NCI-H1105 (cell line): ENCODE measurements at regions not wholly inside any gene's neighbourhood (a gene's known extent, or its start where the extent isn't known, plus 50 kb on each side); places are given as distances from the start of the nearest gene placed in this dataset.
"Not testable (repeated sequence)": the region's sequence is repeated elsewhere in the genome, so short reads cannot be mapped to it uniquely, and the experiment has no call there.

Experiments
- DNase-seq: peaks from one replicate; lab custom pipeline; 2025; lab: John Stamatoyannopoulos, UW

DNA sequence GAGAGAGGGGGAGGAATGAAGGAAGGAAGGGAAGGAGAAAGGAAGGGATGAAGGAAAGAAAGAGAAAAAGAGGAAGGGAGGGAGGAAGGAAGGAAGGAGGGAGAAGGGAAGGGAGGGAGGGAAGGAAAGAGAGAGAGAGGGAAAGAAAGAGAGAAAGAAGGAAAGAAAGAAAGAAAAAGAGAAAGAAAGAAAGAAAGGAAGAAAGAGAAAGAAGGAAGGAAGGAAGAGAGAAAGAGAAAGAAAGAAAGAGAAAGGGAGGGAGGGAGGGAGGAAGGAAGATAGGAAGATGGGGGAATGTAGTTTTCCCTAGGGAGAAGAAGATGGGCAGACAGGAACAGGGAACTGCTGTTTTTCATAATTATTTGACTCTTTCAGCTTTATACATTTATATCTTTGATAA is 115.1 kb upstream of the CXADR start:
- no peak for DNase-seq

DNA sequence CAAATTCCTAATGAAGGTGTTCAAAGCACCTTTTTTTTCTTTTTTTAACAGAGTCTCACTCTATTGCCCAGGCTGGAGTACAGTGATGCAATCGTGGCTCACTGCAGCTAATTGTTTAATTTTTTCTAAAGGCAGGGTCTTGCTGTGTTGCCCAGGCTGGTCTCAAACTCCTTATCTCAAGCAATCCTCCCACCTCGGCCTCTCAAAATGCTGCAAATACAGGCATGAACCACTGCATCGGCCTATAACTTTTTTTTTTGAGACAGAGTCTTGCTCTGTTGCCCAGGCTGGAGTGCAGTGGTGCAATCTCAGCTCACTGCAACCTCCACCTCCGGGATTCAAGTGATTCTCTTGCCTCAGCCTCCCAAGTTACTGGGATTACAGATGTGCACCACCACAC is 113.9 kb upstream of the CXADR start:
- not testable (repeated sequence) for DNase-seq

DNA sequence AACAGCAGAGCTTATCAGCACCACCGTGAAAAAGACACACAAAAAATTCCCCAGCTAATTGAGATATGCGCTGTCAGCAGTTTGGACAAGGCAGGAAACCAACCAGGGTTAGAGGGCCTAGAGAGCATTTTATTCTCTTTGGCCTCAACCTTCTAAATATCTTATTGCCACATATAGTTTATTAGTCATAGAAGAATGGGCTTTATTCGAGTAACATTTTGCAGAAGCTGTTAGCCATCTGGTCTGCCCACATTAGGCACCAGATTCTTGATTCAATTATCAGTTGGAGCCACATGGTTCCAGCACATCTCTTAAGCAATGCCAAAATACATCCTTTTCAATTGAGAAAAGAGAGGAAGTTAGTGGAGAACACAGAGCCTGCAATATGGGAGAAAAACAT is 109.9 kb upstream of the CXADR start:
- DNase-seq, result no peak

DNA sequence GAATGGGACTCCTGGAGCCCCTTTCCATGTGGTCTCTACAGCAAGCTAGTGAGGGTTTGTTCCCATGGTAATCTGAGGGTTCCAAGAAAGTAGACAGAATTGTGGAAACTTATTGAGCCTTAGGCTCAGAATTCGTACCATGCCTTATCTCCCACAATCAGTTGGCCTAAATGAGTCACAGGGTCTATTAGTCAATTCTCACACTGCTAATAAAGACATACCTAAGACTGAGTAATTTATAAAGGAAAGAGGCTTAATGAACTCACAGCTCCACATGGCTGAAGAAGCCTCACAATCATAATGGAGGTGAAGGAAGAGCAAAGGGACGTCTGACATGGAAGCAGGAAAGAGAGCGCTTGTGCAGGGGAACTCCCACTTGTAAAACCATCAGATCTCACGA is 106.6 kb upstream of the CXADR start:
- DNase-seq, result no peak

DNA sequence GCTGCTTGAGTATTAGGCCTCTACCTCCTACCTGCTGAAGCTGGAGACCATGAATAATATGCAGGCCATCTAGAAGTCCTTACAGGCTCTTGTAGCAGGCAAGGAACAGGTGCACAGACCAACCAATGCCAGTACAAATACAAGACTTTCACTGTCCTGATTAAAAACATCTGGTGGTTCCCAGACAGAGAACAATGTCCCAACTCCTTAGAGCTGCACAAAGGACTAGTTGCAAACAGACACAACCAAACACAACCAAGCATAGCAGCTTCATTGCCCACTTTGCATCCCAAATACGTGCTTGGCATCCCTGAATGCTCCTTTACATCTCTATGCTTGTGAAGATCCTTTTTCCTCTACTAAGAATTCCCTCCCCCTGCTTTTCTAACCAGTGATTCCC is 98.1 kb upstream of the CXADR start:
- no peak for DNase-seq

DNA sequence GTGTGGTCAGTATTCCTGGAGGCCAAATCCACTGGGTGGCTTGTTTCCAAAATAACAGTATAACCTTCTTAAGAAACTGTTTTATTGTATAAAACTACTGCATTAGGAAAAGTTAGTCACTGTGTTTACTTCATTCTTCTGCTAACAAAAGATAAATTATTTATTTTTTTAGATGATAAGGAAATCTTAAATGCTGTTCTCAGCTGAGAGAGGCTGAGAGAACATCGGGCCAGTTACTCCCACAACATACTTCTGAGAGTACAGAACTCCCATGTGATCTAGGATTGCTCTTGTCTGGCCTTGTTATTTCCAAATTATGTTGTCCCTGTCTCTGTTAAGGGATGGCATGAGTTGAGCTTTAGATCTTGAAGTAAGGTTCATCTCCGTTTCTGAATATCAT is 96.7 kb upstream of the CXADR start:
- DNase-seq, result no peak

DNA sequence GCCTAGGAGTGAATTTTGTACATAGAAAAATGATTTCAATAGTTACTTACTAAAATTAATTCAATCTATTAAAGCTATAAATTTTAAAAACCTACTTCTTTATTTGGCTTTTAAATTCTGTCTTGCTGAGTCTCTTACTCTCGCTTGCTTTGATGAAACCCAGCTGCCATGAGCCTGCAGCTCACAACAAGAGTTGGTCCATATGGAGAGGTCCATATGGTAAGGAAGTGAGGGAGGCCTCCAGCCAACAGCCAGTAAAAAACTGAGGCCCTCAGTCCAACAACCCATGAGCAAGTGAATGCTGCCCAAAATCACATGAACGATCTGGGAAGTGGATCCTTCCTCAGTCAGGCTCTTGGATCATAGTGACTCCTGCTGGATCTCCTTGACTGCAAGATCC is 89.9 kb upstream of the CXADR start:
- no peak for DNase-seq

DNA sequence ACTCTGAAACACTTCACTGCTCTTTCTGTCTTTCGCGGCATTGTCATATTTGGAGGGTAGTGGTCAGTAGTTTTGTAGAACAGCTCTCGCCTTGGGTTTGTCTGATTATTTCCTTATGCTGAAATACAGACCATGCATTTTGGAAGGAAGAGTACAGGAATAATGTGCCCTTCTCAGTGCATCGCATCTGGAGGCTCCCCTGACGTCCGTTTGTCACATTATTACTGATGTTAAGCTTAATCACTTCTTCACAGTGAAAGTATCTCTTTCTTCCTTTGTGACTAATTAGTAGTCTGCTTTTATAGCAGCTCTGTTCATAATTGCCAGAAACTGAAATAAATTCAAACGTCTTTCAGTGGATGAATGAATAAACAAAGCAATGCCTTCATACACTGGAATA is 85.7 kb upstream of the CXADR start:
- no peak for DNase-seq

DNA sequence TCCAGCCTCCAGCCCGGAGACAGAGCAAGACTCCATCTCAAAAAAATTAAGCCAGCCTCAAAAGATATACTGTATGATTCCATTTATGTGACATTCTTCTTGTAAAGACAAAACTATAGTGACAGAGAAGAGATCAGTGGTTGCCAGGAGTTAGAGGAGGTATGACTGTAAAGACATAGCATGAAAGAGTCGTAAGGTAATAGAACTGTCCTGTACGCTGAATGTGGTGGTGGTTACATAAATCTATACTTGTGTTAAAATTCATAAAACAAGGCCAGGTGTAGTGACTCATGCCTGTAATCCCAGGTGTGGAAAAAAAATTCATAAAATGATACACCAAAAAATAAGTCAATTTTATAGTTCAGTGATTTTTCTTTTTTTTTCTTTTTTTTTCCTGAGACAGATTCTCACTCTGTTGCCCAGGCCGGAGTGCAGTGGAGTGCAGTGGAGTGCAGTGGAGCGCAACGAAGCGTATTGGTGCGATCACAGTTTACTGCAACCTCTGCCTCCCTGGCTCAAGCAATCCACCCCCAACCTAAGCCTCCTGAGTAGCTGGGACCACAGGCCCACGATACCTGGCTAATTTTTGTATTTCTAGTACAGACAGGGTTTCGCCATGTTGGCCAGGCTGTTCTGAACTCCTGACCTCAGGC is 84.9 kb upstream of the CXADR start:
- no peak for DNase-seq

DNA sequence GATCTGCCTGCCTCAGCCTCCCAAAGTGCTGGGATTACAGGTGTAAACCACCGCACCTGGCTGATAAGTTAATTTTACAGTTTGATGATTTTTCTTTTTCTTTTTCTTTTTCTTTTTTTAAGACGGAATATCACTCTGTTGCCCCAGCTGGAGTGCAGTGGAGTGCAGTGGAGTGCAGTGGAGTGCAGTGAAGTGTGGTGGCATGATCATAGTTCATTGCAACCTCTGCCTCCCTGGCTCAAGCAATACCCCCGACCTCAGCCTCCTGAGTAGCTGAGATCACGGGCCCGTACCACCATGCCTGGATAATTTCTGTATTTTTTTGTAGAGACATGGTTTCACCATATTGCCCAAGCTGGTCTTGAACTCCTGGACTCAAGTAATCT is 84.4 kb upstream of the CXADR start:
- DNase-seq, result no peak

DNA sequence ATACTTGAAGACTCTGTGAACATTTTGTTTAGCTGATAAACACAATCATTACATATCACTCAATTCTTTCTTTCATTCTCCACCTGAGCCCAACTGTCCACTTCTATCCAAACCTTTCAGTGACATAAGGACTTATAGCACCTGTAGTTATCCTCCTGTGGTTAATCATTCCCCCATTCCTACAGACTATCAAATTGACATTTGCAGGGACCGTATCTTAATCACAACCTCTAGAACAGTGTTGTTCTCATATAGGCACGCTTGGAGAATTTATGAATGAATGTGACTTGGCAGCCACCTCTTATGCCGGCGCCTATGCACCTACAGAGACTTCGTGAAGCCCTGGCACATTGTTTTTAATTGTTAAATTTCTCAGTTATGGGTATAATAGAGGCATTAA is 83.9 kb upstream of the CXADR start:
- no peak for DNase-seq

DNA sequence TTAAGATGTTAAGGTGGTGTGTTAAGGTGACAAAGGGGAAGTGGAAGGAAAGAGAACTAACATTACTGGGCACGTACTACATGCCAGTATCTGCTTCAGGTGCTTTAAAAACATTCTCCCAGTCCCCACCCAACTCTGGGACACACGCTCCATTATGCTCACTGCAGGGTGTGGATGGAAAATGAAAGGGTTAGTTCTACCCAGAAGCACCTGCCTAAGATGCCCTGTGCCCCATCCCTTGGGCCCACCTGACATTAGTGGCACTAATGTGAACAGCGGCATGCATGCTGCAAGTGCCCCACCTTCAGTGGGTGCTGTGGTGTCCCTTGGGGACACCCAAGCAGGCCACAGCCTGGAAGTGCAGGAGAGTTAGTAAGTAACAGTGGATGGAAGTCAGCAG is 82.9 kb upstream of the CXADR start:
- DNase-seq, result no peak

DNA sequence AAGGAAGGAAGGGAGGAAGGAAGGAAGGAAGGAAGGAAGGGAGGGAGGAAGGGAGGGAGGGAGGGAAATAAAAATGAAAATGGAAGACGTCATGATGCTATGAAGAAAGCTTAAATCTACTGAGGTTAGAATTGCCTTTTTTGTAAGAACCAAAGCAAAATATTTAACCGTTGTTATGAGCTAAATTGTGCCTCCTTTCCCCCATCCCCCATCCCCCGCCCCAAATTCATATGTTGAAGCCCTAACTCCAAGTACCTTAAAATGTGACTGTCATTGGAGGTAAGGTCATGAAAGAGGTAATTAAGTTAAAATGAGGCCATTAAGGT is 80.1 kb upstream of the CXADR start:
- DNase-seq, result no peak

DNA sequence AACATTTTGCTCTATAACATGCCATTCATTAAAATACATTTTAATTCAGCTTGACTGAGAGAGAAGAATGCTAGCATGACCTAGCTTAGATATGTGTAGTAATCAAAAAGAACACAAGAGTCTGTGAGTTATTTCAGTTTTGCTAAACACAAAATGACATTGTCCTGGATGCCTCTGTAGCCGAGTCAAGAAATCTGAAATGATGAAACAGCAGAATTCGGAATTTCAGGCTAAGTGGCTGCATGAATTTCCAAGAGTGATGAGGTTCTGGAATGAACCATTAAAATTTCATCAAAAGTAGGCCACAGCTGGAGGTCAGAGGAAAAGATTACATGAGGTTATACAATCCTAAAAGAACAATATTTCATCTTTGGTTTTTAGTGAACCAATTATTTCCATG is 79.1 kb upstream of the CXADR start:
- DNase-seq, result no peak

DNA sequence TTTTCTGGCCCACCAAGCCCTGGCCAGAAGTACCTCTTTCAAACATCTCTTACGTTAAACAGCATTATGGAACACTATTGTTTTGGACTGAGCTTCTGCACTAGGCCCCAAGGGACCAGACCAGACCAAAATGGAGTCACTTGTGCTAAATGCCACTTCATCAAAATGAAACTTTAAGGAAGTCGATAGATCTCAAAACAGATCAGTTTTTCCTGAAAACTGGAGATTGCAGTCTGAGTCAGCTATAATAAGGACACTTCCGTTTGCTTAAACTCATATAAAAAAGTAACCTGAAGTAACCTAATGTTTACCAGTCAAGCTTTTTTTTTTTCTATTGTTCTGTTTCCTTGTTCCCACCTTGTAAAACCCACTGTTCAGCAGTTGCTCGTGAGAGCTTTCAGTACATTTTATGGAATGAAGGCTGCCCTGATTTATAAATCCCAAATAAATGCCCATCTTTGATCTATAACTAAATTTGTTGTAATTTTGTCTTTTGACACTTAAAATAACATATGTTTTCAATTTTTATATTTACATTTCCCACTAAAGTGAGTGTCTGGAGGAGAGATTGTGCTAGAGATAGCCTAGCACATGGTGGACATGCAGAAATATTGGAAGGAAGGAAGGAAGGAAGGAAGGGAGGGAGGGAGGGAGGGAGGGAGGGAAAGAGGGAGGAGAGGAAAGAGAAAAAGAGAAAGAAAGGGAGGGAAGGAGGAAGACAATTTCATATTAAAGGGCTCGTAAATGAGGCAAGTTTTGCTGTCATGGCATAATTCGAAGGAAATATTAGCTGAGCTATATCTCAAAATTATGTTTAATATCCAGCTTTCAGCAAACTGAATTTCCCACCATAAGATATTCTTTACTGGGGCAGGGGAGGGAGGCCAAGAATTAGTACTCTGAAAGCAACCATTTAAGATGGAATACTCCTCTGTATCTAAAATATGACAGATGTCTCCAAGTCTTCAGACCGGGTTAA is 77.0 kb upstream of the CXADR start:
- no peak for DNase-seq

DNA sequence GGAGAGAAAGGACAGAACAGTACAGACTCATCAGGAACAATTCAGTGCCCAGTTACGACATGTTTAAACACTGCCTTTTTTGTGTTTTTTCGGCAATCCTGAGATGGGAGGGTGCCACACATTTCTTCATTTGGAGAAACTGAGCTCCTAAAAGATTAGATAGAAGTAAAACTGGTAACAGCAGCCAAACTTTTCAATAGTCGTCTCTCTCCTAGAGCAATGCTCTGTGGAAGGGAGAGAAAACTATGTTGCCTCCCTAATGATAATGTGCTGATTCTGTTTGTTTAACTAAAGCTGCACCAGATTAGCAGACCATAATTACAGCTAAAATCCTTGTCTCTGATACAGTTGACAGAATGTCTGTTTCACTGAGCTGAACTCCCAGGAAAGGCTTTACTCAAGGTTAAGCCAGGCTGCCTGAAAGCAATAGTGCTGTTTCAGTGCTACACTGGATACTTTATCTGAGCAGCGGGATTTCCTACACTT is 76.2 kb upstream of the CXADR start:
- DNase-seq, result peak; percentile 0

DNA sequence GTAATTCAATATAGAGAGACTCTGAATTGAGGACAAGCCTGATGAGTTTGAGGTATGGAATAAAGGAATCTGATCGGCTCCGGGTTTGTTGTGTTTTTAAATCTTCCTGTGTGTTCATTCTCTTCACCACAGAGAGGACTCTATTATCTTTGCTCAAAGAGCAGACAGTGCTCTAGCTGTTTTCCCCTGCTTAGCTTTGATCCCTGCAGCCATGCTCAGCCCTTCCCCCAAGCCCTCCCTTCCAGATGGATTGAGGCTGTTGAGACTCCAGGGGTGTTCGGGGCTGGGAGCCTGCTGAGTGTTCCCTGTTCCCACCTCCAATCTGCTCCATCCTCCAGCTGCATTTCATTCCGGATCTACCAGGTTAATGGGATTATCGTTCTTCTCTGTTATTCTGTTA is 74.2 kb upstream of the CXADR start:
- no peak for DNase-seq

DNA sequence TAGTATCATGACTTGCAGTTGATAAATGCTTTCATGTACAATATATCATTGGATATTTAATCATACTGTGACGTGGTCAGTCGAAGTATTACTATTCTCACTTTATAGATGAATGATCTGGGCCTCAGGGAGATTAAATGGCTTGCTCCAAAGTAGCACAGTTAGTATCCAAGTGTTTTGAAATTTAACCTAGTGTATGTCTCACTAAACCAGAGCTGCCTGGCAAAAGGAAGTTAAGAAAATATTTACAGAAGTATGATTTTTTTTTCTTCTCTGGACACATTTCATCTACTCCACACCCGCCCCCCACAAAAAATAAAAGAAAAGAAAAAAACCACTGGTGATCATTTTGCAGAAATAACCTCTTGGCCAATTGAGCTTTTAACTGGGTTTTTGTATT is 71.9 kb upstream of the CXADR start:
- no peak for DNase-seq

DNA sequence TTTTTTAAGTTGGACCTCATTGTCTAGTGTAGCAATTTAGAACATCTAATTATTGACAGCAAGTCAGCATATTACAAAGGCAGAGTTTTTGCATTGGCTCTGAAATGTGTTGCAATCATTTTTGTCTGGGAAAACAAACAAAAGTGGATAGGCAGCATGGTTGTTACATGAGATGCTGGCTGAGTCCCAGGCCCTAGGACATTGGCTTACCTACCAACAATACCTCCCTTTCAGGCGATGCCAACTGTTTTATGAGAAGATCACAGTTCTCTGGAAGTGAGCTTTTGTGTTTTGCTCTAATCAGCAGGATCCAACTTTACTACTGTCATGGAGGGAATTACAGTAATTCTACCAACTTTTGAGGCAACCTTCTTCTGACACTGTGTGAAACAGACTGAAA is 71.5 kb upstream of the CXADR start:
- DNase-seq, result peak; percentile 42

DNA sequence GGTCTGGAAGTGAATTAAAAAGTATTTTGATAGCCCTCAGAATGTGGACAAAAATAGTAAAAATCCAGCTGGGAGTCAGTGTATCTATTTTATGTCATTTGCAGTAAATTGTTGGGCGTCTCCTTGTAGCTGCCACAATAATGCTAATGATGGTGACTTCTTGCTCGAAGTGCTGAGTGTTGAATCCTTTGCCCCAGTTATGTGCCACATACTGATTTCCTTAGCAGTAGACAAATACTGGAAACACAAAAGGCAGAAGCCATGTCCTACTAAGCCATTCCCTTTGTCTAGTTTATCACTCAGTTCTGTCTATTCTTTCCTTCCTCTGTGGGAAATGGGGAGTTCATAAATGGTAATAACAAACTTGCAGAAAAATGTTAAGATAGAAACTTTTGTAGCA is 70.7 kb upstream of the CXADR start:
- no peak for DNase-seq

DNA sequence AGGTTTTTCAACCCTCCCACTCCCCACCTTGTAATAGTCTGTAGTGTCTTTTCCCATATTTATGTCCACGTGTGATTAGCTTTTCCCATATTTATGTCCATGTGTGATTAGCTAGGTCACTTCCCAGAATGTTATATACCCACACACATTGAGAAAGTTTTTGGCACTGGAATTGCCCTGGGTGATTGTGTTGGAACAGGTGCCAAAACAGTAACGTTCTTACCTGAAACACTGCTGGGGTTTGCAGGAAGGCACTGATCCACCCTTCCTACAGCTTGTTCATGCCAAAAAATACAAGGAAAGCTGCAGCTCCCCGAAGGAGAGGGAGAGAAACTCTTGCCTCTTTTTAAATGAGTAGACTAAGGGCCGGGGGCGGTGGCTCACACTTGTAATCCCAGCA is 68.0 kb upstream of the CXADR start:
- no peak for DNase-seq

DNA sequence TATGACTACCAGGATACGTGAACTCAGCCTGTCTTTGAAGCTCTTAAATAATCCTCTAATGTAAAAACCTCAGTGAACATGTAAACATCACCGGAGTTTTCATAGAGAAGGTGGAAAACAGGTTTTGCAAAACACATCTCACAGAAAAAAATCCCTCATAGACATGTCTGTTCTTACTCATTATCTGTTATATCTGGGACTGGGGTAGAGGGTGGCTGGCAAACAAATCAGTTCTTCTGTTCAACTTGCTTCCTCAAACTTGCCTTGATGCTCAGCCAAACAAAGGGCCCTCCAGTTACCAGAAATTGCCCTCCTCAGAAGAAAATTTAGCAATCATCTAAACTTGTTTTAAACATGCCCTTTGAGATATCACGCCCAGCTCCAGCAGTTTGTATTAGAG is 66.1 kb upstream of the CXADR start:
- DNase-seq, result no peak

DNA sequence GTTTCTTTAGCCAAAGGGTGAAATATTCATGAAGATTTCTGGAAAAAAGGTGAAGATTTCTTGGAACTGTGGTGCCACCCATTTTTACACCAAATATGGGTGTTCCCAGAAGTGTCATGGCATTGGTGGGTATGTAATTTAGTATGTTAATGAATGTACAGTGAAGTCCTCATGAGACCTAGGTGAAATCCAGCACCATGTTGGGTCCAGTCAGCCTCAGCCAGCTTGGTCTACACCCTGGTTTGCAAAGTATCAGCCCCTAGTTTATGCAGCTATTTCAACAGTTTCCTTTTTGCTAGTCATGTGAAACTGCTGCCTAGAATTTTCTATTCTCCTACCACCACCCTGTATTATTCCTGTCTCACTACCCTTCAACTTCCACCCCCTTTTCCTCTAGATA is 63.1 kb upstream of the CXADR start:
- no peak for DNase-seq
